HG03354 (cell line): ENCODE measurements at regions not wholly inside any gene's neighbourhood (a gene's known extent, or its start where the extent isn't known, plus 50 kb on each side); places are given as distances from the start of the nearest gene placed in this dataset.

Experiments used
- ATAC-seq: cut with Tn5 transposase; IDR thresholded peaks from one replicate; pipeline ENCODE4 v1.9.1; 2021; ENCODE audit warnings: mild to moderate bottlenecking; ENCODE audit not compliant: unreplicated experiment, poor library complexity, severe bottlenecking

DNA sequence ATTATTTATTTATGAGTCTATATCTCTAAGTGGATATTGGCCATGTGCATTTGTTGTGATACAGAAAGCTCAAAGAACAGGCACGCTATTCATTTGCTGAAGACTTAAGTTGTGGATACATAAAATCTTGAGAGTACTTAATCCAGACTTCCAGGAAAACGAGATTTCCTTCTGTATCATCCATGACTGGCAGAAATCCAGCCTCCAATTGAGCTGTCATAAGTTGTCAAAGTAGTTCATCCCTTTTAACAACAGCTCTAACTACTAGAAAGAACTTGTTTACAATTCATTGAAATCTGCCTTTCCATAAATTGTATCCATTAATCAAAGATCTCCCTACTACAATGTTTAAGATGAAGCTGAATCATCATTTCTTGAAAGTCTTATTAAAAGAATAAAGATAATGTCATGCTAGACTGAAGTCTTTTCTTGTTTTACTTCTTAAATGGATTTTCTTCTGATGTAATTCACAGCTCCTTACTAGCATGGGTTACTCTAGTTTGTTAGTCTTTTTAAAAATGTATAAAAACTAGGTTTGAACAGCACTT lies 447.3 kb upstream of the CITED2 start:
- no peak for ATAC-seq

DNA sequence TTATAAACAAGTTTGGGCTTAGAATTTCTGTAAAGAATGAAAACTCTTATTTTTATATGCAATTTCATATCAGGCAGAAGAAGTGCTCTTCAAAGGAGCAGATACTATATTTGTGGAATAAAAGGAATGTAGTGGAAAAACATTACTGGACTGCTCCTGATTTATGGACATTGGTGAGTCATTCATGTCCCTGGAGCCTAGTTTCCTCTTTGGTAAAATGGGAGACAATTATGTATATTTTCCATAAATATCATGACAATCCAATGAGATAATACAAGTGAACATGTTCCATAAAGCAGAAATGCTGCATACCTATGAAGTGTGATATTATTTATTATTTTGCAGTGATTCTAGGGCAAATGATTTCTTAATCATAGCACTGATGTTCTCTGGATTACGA lies 445.8 kb upstream of the CITED2 start:
- ATAC-seq, result no peak

DNA sequence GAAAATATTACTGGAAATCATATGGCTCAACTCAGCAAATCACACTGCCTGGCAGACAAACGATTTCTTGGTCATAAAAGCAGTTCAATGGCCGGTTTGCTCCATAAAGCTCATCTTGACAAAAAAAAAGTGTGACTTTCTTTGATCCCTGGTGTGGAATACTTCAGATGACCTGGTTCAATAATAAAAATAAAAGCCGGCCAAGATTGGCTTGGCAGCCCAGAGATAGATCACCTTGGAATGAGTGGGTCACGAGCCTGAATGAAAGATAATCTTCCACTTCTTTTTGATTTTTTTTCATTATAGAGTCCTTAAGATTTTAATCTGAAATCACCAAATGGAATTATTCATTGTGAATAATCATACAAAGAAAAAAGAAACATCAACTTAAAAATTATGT lies 445.3 kb upstream of the CITED2 start:
- ATAC-seq, result no peak

GRCh38 chr6:139812939-139813338 lies 438.5 kb upstream of the CITED2 start:
- ATAC-seq, result no peak

DNA sequence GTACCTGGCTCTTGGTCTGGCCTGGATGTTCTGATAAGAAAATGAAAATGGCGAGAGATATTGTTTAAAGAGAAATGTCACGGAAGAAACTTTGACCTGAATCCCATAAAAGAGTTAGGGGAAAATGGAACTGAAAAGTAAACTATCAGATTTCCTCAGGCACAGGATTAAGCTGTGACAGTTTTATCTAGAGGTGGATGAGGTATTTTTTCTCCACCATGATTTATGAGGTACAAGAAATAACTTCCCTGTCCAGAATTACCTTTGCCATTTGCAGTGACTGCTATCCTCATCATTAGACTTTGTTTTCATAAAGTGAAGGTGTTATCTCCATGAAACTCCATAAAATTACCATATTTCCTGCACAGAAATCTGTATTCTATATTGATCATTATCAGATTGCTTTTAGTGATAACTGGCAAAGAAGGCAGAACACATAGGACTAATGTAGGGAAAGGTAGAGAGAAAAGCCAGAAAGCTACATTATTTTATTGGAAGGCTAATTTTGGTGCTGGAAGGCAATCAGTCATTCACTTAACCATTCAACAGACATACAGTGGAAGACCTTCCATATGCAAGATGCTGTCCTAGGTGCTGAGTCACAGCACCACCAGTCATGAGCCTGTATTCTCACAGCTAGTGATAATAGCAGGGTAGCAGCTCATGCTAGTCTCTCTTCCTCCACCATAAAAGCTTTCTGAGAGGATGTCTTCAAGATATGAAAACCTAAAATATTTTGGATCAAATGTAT lies 427.3 kb upstream of the CITED2 start:
- no peak for ATAC-seq

- no peak for ATAC-seq
Observed at GRCh38 chr6:139800837-139801236, 426.4 kb upstream of the CITED2 start.

- ATAC-seq, result no peak
Observed at GRCh38 chr6:139790527-139790926, 416.1 kb upstream of the CITED2 start.

DNA sequence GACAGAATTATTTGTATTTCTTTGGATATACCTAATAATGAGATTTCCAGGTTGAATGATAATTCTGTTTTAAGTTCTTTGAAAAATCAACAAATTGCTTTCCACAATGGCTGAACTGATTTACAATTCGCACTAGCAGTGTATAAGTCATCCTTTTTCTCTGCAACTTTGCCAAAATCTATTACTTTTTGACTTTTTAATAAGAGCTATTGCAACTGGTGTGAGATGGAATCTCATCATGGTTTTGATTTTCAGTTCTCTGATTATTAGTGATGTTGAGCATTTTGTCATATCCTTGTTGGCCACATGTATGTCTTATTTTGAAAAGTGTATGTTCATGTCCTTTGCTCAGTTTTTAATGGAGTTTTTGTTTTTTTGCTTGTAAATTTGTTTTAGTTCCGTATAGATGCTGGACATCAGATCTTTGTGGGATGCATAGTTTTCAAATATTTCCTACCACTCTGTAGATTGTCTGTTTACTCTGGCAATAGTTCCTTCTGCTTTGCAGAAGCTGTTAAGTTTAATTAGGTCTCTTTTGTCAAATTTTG lies 409.8 kb upstream of the CITED2 start:
- no peak for ATAC-seq

- ATAC-seq, result no peak
Observed at GRCh38 chr6:139779988-139780774, 405.7 kb upstream of the CITED2 start.

DNA sequence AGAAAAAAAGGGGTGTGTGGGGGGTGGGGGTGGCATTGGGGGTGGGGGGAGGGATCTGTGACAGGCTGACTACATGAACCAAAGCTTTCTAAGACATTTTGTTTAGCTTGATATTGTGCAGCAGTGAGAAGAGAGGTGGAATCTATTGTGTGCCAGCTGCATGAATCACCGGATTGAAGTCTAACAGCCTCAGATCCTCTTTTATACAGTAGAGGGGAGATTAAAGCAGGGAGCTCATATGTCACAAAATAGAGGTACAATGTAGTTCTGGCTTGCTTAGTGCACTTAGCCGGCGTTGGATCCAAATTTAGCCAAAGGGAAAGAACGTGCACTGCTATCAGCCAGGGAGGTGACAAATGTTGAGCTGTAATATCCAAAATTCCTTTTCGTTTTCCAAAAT lies 404.2 kb upstream of the CITED2 start:
- ATAC-seq, result no peak

DNA sequence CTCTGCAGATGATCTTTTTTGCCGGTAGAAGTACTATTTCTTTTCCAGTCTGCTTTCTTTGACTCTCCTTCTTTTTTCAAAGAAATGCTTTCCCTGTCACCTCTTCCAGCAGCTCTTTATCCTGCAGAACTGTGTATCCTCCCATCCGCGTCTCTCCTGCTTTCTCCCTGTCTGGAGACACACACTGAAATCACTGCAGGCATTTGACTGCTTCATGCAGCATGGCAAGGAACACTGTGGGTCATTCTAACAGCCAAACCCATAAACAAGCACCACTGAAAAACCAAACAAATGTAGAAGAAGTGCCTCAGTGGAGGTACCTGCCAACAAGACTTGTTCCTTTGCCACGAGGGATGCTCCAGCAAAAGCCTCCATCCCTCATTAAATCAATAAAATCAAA lies 403.7 kb upstream of the CITED2 start:
- ATAC-seq, result no peak

GRCh38 chr6:139777202-139777970 lies 402.9 kb upstream of the CITED2 start:
- no peak for ATAC-seq

GRCh38 chr6:139776041-139776440 lies 401.6 kb upstream of the CITED2 start:
- no peak for ATAC-seq

- no peak for ATAC-seq
Observed at GRCh38 chr6:139768196-139768595, 393.7 kb upstream of the CITED2 start.

DNA sequence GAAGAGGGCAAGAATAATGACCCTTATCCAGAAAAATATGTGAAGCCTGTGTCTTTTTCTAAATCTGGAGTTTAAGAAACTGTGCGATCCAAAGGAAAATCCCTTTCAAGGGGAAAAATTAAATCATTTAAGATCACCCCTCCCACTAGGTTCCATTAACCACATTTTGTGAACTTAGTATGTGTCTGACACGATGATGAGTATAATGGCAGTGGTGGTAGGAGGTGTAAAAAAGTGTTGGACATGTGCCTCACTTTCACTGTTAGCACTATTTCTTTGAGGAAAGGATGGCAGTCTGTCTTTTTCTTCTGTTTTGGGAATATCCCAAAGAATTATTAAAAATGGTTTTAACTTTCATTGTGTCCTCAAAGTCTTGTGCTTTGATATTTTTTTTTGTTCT lies 392.3 kb upstream of the CITED2 start:
- ATAC-seq, result no peak

GRCh38 chr6:139765825-139766285 lies 391.4 kb upstream of the CITED2 start:
- no peak for ATAC-seq

DNA sequence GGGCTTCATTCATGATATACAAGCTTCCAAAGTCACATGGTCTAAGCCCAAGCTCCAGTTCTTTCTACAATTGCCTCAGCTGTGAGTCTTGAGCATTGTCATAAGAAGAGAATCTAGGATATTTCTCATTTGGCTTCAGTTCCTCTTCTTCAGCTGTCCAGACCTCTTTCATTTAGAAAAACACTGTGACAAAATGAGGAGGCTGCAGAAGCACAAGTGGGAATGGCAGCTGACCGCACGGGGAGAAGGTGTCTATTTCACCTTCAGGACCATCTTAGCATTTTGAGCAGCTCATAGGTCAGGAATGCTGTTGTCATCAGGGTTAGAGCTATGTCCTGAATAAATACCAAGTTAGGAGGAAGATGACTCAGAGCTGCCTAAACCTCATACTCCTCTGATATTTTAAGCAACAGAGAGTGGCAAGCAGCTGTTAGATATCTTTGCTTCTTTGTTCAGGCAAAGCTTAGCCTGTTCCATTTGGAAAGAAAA lies 390.1 kb upstream of the CITED2 start:
- ATAC-seq, result peak; percentile 89

- no peak for ATAC-seq
Observed at GRCh38 chr6:139763468-139764210, 389.2 kb upstream of the CITED2 start.

DNA sequence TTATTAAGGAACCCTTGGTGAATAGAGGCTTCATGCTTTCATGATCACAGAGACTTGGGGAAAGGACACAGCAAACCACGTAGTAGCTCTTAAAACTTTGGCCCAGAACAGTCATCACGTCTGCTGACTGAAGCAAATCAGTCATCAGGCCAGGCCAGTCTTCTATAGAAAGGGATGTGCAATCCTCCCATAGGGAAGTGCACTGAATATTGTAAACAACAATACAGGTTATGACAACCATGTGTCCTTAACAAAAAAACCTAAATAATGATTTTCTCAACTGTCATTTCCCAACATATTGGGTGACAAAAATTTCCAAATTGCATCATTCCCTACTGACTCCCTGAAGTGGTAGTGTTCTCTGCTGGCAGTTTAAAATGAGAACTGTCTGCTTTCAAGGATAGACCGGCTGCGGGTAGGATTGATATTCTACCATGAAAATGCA lies 388.2 kb upstream of the CITED2 start:
- peak; percentile 39 for ATAC-seq
